NOMO-1 treated with dmso at 0.1 percent for 144 hours (cell line): ENCODE measurements at regions not wholly inside any gene's neighbourhood (a gene's known extent, or its start where the extent isn't known, plus 50 kb on each side); places are given as distances from the start of the nearest gene placed in this dataset.
"Not testable (repeated sequence)": the region's sequence is repeated elsewhere in the genome, so short reads cannot be mapped to it uniquely, and the experiment has no call there.

ENCODE experiments used
- DNase-seq: peaks from one replicate; lab custom pipeline; 2025; ENCODE audit not compliant: unreplicated experiment; lab: John Stamatoyannopoulos, UW

DNA sequence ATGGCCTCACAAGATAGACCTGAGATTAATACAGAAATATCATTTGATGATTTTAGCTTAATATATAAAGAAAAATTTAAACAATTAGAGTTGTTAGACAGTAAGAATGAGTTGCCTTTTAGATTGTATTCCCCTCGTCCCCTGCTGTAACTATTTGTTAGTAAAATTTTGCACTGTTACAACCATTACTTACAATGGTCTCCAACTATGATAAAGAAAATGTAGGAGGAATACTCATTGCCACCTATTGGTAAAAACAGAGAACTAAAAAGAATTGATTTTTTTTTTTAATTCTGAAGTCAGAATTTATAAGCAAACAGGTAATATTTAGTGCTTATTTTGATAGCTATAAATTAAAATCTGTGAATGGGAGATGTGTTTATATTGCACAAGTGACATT, 937.6 kb downstream of the TLE4 start:
- no peak for DNase-seq

DNA sequence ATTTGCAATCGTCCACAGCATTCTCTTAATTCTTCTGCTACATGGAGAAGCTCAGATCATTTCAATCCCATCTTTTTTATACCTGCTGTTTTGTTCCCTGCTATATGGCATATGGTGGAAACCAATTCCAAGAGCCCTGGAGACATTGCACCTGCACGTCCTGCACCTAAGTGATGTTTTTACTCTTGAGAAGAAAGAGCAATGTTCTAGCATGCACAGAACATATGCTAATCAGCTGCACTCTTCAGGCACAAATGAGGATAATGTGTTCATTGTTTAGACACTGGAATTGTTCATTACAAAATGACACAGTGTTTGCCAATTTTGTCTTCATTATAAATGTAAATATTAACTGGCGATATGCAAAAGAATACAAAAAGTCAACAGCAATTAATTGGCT, 935.8 kb downstream of the TLE4 start:
- DNase-seq = no peak

DNA sequence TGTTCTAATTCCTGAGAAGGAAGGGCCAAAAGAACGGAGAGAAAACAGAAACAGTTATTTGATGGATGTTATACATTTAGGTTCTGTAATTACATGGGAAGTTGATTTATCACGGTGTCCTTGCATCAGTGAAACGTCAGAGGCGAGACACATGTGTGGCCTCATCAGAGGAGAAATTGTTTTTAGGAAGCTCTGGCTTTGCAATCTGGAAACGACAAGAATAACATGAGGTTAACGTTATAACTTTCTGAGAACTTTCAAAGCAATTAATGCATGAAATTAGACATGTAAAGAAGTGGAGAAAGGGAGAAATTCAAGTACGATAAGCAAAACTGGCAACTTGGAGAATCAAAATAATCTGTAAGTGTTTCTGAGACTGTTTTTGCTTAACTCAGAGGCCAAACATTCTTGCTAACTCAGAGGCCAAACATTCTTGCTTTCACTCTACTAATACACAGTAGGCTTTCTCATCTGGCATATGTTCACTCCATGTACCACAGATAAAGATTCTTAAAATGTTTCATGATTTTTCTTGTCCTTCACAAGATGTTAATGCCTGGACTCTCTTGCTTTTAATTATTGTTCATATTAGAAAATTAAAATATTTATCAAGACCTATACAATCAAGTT, 933.0 kb downstream of the TLE4 start:
- DNase-seq = no peak

DNA sequence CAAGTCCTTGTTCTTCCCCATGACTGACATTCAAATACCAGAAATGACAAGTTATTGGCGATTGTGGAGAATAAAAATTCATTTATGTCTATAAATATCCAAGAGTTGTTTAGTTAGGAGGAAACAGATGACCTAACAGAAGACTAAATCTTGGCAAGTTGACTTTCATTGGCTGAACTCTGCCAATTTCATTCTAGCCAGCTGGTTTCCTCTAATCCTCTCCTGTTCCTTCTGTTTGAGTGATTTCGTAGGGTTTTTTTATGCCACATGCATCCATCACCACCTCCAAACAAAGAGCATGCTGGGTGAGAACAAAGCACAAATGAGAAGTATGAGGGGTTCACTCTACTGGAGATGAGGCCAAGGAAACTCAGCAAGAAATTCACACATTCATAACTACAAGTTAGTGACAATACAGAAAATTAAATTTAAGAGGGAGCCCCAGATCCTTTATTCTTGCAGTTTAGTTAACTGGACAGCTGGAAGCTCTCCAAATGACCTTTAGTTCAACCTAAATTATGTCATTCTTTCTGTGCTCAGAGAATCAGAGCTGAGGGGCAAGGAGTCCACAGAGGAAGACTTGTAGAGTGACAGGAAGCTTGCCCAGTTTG, 932.0 kb downstream of the TLE4 start:
- no peak for DNase-seq

DNA sequence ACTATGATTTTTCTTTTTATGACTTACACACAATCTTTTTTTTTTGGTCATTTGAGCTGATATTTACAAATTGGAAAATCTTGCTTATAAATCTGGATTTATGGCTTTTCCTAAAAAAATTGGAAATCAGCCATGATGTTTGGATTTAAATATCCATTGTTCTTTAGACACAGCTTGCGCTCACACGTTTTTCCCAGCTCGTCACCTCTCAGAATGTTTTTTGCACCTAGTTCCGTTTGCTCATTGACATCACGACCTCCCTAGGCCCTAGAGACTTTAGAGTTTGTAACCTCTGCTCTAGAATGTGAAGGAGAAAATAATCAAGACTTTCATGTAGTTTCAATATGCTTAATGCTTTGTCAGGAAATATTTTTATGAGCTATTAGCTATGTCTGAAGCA, 930.5 kb downstream of the TLE4 start:
- DNase-seq = no peak

DNA sequence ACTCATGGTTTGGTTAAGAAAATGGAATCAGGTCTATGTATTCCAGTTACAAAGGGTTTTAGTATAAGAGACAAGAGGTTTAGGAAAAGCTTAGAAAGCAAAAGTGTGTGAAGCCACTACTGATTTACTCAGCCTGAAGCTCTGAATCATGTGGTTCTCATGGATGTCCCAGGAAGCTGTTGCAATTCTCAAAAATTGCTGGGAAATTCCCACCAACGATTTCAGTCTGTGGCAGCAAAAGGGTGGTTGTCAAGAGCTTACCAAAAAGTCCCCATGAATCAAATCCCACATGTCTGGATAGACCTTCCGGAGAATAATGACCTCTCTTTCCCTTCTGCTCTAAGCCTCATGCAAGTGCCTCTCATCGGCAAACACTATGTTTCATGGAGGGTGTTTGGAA, 929.9 kb downstream of the TLE4 start:
- DNase-seq = no peak

DNA sequence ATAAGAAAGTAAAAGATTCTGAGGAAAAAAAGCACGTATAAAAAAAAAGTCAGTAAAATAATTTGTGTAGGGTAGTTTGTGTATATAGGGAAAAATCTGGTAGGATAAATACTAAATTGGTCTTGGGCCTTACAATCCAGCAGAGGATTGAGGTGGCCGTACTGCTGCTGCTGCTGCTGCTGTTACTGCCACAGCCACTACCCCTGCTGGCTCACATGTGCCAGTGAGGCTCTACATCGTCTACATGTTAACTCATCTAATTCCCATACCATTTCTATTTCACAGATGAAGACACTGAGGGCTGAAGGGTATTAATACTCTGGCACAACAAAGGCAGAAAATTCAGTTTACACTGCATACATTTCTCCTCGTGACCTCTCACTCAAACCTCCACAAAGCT, 928.5 kb downstream of the TLE4 start:
- DNase-seq = no peak

DNA sequence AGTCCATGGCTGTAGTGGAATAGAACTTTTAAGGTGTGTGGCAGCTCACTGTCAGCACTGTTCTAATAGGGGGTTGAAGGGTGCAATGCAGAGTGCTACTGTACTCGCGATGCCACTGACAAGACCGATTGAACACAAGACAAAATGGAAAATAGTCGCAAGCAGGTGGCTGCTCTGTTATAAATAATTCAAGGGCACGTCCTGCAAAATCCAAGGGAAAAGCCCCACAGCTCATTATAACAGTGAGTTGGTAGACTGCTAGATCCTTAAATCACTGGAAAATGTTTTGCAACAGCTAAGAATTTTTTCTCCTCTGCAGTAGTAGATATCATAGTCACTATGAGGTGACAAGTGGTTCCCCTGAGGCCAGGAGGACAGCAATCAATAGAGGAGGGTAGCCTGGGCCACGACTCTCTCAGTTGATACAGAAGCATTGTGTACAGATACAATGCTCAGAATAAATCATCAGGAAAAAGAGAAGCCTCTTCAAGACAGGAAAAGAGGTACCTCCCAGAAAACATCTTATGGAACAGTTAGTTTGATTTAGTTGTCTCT, 926.3 kb downstream of the TLE4 start:
- no peak for DNase-seq

DNA sequence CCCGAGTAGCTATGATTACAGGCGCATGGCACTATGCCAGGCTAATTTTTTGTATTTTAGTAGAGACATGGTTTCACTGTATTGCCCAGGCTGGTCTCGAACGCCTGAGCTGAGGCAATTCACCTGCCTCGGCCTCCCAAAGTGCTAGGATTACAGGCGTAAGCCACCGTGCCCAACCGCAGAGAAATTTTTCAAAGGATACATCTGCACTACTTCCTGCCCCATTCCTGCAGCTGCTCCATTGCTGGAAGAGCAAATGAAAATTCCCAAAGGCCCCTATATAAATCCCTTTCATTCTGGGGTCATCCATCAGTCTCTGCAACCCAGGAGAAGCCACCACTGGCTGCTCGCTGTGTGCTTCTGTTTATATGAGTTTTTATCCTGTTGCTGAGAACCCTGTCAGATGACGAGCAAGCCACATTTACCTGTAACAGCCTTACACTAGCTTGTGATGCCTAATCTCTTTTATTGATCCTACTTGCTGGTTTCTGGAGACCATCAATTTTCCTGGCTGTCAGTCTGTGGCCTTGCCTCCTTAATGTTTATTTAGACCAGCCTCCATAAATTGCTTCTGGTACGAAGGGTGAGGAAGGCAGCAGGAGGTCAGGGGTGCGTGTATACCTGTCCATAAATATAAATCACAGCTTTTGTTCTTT, 925.3 kb downstream of the TLE4 start:
- no peak for DNase-seq

DNA sequence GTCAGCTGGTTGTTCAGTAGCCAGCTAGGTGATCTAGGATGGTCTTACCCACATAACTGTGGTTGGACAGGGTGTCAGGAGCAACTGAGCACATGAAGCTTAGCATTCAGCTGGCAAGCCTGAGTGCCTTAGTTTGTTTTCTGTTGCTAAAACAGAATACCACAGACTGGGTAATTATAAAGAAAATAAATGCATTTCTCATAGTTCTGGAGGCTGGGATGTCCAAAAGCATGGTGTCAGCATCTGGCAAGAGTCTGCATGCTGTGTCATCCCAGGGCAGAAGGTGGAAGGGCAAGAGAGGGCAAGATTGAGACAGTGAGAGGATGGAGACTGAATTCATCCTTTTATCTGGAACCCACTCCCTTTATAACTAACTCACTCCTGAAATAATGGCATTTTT, 921.5 kb downstream of the TLE4 start:
- DNase-seq = no peak

DNA sequence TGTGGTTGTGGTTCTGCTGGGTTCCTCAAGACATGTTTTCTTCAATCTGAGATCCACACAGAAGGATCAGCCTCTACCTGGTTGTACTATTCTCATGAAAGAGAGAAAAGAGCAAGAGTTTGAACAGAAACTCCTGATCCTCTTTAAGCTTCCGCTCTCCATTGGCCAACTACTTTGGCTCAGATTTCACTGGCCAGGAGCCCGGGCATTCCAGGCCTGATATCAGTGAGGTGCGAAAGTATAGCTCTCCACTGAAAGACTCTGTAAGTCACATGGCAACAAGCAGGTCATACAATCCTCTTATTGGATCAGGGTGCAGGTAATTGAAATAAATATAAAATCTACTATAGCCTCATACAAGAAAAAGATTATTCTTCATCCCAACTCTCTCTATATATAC, 920.5 kb downstream of the TLE4 start:
- no peak for DNase-seq

DNA sequence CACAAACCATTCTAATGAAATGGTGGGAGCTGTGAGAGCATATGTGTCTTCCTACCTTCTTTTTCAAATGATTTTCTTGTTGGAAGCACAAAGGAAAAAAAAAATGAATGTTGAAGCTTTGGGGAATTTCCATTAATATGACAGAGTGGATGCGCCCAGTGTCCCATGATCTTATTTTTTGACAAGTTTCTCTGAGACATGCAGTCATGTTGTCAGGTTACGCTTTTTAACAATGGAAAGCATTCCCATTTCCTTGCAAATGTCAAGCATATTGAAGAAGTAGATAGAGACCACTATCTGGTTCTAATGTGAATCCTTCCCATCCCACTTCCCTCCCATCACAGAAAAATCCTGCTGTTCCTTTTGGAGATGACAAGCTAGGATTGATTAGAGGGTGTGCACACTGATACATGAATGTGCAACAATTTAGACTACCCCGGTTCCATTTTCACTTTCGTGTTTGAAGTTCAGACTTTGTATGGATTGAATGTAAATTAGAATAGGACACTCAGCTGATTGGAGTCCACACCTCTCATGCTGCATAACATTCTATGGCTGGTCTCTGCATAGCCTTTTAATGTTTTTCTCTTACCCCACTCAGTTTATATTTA, 919.4 kb downstream of the TLE4 start:
- no peak for DNase-seq

DNA sequence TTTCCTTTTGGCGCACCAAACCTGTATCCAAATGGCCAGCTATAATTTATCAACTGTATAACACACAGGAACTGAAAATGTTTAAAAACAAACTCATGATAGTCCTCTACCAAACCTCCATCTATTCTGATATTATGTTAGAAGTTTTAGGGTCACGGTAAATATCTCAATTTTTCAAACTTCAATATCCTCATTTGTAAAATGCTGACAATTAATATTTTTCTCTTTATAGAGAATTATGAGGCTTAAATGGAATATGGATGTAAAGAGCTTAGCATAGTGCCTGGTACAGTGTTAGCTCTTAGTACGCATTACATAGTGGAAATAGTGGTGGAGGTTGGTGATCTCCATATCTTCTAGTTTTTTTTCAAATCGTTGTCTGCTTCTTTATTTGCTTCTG, 917.6 kb downstream of the TLE4 start:
- DNase-seq = no peak

DNA sequence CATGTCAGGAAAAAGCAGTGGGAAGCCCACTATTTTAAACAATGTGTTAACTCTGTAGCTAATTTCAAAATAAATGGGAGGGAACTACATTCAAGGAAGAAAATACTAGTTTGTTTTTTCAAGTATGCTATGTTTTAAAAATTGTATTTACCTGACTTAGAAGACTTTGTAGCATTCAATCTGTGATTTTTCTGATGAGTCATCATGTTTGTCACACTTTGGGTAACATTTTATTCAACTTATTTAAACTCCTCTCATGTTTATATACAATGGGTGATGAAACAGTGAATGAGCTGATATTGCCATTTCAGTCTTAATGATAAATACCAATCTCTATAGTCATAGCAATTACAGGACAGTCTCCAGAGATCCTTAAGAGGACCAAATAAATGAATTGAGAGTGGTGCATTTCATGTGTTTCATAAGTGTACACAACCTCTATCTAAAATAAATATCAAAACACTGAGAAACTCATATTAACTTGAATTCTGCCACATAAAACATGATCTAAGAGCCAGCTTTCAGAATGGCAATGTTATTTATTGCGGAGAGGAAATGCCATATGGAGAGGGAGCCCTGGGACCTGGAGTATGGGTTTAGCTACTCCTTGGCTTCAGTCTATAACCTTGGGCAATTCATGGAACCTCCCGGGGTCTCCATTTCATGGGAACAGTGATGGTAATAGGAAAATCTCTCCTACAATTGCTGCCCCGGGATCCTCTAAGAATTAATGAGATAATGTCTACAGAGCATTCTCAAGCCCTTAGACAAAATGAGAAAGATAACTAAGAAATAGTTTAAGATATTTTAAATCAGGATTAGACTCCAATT, 913.9 kb downstream of the TLE4 start:
- no peak for DNase-seq

DNA sequence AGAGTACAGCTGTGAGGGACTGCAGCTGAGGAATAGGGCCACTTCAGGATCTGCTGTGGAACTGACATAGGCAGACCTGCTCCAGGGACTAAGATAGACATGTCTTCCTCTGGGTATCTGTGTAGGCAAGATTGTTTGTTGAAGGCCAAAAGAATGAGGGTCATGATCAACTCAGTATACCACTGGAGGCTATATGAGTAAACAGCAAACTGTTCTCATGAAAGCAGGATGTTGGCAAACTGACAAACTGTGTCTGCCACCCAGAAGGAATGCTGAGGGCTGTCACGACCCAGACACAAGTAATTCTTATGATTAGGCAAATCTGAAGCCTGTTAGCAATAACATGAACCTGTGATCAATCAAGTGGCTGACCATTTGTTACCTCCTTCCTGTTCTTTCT, 910.5 kb downstream of the TLE4 start:
- not testable (repeated sequence) for DNase-seq

DNA sequence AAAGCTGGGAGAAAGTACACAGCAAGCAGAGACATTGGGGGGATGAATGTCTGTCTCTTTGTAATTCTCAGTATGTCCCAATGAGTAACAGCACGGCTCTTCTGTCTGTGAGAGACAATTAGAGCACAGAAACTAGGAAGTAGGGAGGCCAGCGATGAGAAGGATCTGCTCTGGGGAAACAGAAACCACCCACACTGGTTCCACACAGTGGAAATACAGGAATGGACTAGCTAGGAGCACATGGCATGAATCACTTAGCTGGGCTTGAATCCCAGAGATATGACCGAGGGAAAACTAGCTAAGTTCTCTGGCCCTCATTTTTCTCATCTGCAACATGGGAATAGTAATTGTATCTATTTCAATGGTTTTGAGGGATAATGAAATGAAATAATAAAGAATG, 895.9 kb downstream of the TLE4 start:
- DNase-seq = no peak

DNA sequence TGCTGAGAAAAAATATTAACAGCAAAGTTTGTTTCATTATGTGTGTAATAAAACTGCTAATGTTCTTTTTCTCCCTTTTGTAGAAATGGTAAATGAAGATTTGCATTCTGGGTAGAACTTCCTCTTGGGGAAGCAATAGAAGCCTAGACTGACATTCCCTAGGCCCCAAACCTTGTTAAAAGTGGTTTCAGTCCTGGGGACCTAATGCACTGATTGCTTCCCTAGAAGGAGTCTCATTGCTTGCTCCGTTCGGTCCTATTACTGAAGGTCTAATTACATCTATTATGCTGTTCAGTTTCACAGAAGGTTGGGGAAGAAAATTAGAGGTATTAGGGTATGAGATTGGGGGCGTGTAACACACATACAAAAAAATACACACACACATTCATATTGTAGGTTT, 893.8 kb downstream of the TLE4 start:
- no peak for DNase-seq

DNA sequence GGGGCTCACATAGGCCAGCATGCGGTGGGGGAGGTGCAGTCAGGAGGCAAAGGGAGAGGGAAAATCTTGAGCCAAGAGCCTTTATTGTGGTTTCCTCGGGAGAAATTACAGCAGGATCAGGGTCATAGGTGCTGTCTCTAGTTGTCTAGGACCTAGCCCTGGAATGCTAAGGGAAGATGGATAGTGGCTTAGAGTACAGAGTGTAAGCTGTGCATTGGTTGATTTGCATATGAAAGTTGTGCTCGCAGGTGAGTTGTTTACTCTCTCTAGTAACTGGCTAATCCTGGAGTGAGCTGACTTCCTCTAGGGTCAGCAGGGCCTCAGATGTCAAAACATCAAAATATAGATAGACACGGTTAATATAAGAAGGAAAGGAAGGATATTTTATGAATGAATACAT, 877.7 kb downstream of the TLE4 start:
- DNase-seq = no peak

DNA sequence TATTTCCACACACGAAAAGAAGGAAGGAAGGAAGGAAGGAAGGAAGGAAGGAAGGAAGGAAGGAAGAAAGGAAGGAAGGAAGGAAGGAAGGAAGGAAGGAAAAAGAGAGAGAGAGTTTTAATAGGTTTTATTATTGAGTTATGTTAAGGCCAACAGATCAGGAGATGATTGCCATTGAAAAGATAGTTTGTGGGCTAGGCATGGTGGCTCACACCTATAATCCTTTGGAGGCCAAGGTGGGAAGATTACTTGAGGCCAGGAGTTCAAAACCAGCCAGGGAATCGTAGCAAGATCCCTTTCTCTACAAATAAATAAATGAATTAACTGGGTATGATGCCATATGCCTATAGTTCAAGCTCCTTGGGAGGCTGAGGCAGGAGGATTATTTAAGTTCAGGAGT, 877.2 kb downstream of the TLE4 start:
- no peak for DNase-seq

DNA sequence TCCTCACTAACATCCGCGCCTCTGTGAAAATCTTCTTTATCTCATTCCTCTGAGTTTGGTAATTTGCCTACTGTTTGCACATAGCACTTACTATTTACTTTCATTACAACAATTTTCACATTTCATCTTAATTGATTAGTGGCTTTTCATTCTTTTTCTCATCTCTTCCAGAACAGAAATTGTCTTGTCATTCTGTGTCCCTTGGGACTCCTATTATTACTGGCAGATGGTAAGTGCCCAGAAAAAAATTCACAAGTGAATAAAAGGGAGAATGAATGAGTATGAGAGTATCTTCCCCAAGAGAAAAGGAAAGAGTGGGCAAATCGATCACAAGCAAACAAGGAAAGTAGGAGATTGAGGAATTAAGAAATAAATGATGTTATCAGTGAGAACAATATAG, 876.1 kb downstream of the TLE4 start:
- DNase-seq = no peak

DNA sequence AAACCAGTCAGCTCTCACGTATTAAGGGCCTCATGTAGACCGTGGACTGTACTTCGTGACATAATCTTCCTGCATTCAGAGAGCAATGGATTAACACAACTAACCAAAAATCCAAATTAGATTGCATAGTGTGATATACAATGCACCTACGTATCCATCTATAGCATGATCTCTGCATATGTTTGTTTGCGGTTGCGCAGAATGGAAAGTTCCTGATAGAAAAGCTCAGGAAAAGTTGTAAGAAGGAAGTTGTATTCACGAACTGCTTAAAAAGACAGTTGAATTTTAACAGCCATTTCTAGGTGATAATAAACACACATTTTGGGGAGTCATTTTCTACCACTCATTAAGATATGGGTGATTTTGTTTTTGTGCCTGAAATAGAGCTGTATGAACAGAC, 869.0 kb downstream of the TLE4 start:
- no peak for DNase-seq
